ENCODE measurements at regions not wholly inside any gene's neighbourhood (a gene's known extent, or its start where the extent isn't known, plus 50 kb on each side); places are given as distances from the start of the nearest gene placed in this dataset.

- ChIA-PET POLR2A (no interaction called here), CTCF (no interaction called here)
- no peak overlapping the region for H3K4me2 ChIP-seq (ENCODE audit: insufficient read depth, low read length)
- dilution Hi-C loops (cut with MboI; ENCODE audit: extremely low pct_ligation_motif_present, low sequenced_read_pairs) = no loop called here
- TF ChIP-seq MAX (IDR thresholded peaks at IDR 0.05; ENCODE audit: insufficient read depth, insufficient read length) = no peak
- TF ChIP-seq JUN (IDR thresholded peaks at IDR 0.05; ENCODE audit: borderline replicate concordance, insufficient read depth, insufficient read length, low read depth) = no peak
- no peak for TF ChIP-seq EZH2 (IDR thresholded peaks at IDR 0.05; ENCODE audit: borderline replicate concordance, low read depth, low read length, severe bottlenecking)
- TF ChIP-seq POLR2AphosphoS5 (IDR thresholded peaks at IDR 0.05; ENCODE audit: insufficient read depth, low read depth, low read length) = no peak
- no peak for TF ChIP-seq POLR2A (IDR thresholded peaks at IDR 0.05; ENCODE audit: low read depth, low read length)
- TF ChIP-seq MYC (IDR thresholded peaks at IDR 0.05; ENCODE audit: low read depth, low read length) = no peak
- no peak for TF ChIP-seq GATA2 (IDR thresholded peaks at IDR 0.05; ENCODE audit: insufficient read depth, insufficient read length, low read depth, low read length)
- no peak for TF ChIP-seq FOS (IDR thresholded peaks at IDR 0.05; ENCODE audit: borderline replicate concordance, insufficient read depth, low read length)
- TF ChIP-seq CTCF (IDR thresholded peaks at IDR 0.05; ENCODE audit: extremely low read depth in 1 of 2, insufficient read depth in 1 of 2, low read depth in 1 of 2, low read length in 2 of 2) = no peak
- H3K79me2 ChIP-seq (ENCODE audit: control insufficient read depth, insufficient read depth, low read length) = no peaks in the 10 kb centered on the region
- FAIRE-seq (no peak), DNase-seq (ENCODE audit: low read depth, low spot score) (no peak)
- no peaks in the 10 kb centered on the region for H3K9me1 ChIP-seq (replicated peaks; ENCODE audit: control insufficient read depth, extremely low read depth, insufficient read depth, low read length)
- no peak overlapping the region for H2AFZ ChIP-seq (ENCODE audit: low read depth, low read length)
- H3K9me3 ChIP-seq (replicated peaks; ENCODE audit: control insufficient read depth, insufficient read depth, low read length) = no peaks in the 10 kb centered on the region
- H3K4me3 ChIP-seq (replicated peaks in 1 of 3; ENCODE audit: insufficient read depth in 1 of 3, low read depth in 1 of 3, low read length in 3 of 3) = no peak overlapping the region
- H3K36me3 ChIP-seq (ENCODE audit: control insufficient read depth in 2 of 2, extremely low read depth in 1 of 2, insufficient read depth in 2 of 2, low read length in 2 of 2) = no peaks in the 10 kb centered on the region
- no TSS peak for BruUV-seq (replicated peaks)
- intact Hi-C loops (cut with micrococcal nuclease) = no loop called here
- no peak overlapping the region for H3K27ac ChIP-seq (ENCODE audit: insufficient read depth, low read depth, low read length)
- peaks cover 2 to 11% of the 10 kb centered on the region in 2 experiments for H3K27me3 ChIP-seq (ENCODE audit: control insufficient read depth in 2 of 2, insufficient read depth in 2 of 2, low read length in 2 of 2)
- H3K9ac ChIP-seq (replicated peaks; ENCODE audit: extremely low read depth, insufficient read depth, low read length) = no peak overlapping the region
- no peaks in the 10 kb centered on the region for H4K20me1 ChIP-seq (replicated peaks; ENCODE audit: control insufficient read depth, extremely low read depth, insufficient read depth, low read length)
- H3K4me1 ChIP-seq (ENCODE audit: control insufficient read depth, extremely low read depth, insufficient read depth, low read length) = peaks cover 22% of the 10 kb centered on the region
These were observed 67.4 kb upstream of the WWC1 start for GRCh38 chr5:168224085-168224484.

Measured in endothelial cell of umbilical vein (primary cell).